IPS-20b (cell line): ENCODE measurements at regions not wholly inside any gene's neighbourhood (a gene's known extent, or its start where the extent isn't known, plus 50 kb on each side); places are given as distances from the start of the nearest gene placed in this dataset.
A peak's percentile ranks its signal among the peaks of the same experiment; 100 is the strongest.
"Not testable (repeated sequence)": the region's sequence is repeated elsewhere in the genome, so short reads cannot be mapped to it uniquely, and the experiment has no call there.

Experiments used
- H3K27ac ChIP-seq: one replicate; pipeline ENCODE4 v1.5.1; 2013; ENCODE audit warnings: low read length
- H3K27me3 ChIP-seq: 2 replicates; pipeline ENCODE4 v1.6.1; 2013; ENCODE audit warnings: mild to moderate bottlenecking, low read length, inconsistent platforms; ENCODE audit not compliant: insufficient read depth
- H3K36me3 ChIP-seq: 2 replicates; pipeline ENCODE4 v1.6.1; 2013; ENCODE audit warnings: low read depth, mild to moderate bottlenecking, inconsistent platforms, low read length, moderate library complexity; ENCODE audit not compliant: insufficient read depth
- H3K4me1 ChIP-seq: 2 replicates; pipeline ENCODE4 v1.6.1; 2013; ENCODE audit warnings: mild to moderate bottlenecking, control low read depth, inconsistent platforms, low read length, moderate library complexity; ENCODE audit not compliant: insufficient read depth
- H3K4me3 ChIP-seq: 2 replicates; pipeline ENCODE4 v1.5.1; 2013; ENCODE audit warnings: mild to moderate bottlenecking, low read length, inconsistent platforms
- H3K9ac ChIP-seq: 2 replicates; pipeline ENCODE4 v1.6.1; 2013; ENCODE audit warnings: low read depth, mild to moderate bottlenecking, inconsistent platforms, low read length, moderate library complexity
- H3K9me3 ChIP-seq: 2 replicates; pipeline ENCODE4 v1.6.1; 2013; ENCODE audit warnings: mild to moderate bottlenecking, low read depth, low read length, inconsistent platforms; ENCODE audit not compliant: insufficient read depth

GRCh38 chr6:15023018-15023417 lies 222.9 kb upstream of the JARID2 start:
- not testable (repeated sequence) for H3K27me3 ChIP-seq, H3K36me3 ChIP-seq, H3K9ac ChIP-seq, H3K27ac ChIP-seq, H3K4me1 ChIP-seq, H3K4me3 ChIP-seq, H3K9me3 ChIP-seq

- Histone ChIP-seq H3K27ac (no peak overlapping the region), H3K4me1 (peaks cover 9% of the 10 kb centered on the region; the same call in 1 of the 2 replicates), H3K27me3 (no peaks in the 10 kb centered on the region), H3K4me3 (no peak overlapping the region), H3K9ac (no peak overlapping the region), H3K36me3 (no peaks in the 10 kb centered on the region), H3K9me3 (no peaks in the 10 kb centered on the region)
Observed at GRCh38 chr6:15023448-15023847, 222.4 kb upstream of the JARID2 start.

- no peaks in the 10 kb centered on the region for H3K27me3 ChIP-seq
- H3K36me3 ChIP-seq = no peaks in the 10 kb centered on the region
- peaks cover 6% of the 10 kb centered on the region; the same call in 1 of the 2 replicates for H3K4me1 ChIP-seq
- no peak overlapping the region for H3K27ac ChIP-seq
- H3K9me3 ChIP-seq = no peaks in the 10 kb centered on the region
- H3K9ac ChIP-seq = no peak overlapping the region
- no peak overlapping the region for H3K4me3 ChIP-seq
Observed at GRCh38 chr6:15025446-15025845, 220.4 kb upstream of the JARID2 start.

- Histone ChIP-seq H3K9ac (no peak overlapping the region), H3K9me3 (no peaks in the 10 kb centered on the region), H3K36me3 (no peaks in the 10 kb centered on the region), H3K4me3 (no peak overlapping the region), H3K27ac (no peak overlapping the region), H3K27me3 (no peaks in the 10 kb centered on the region), H3K4me1 (no peaks in the 10 kb centered on the region; the same call in 1 of the 2 replicates)
Observed at GRCh38 chr6:15026832-15027231, 219.0 kb upstream of the JARID2 start.

GRCh38 chr6:15027472-15027871 lies 218.4 kb upstream of the JARID2 start:
- Histone ChIP-seq H3K27ac (no peak overlapping the region), H3K36me3 (no peaks in the 10 kb centered on the region), H3K4me3 (no peak overlapping the region), H3K27me3 (no peaks in the 10 kb centered on the region), H3K9me3 (no peaks in the 10 kb centered on the region), H3K9ac (no peak overlapping the region), H3K4me1 (peaks cover 2% of the 10 kb centered on the region; the same call in 1 of the 2 replicates)

- Histone ChIP-seq H3K9me3 (no peaks in the 10 kb centered on the region), H3K27ac (no peak overlapping the region), H3K9ac (no peak overlapping the region), H3K4me1 (peaks cover 11% of the 10 kb centered on the region; the same call in 1 of the 2 replicates), H3K36me3 (no peaks in the 10 kb centered on the region), H3K4me3 (no peak overlapping the region), H3K27me3 (no peaks in the 10 kb centered on the region)
Observed at GRCh38 chr6:15032015-15032414, 213.9 kb upstream of the JARID2 start.

GRCh38 chr6:15033850-15034203 lies 212.0 kb upstream of the JARID2 start:
- no peaks in the 10 kb centered on the region for H3K9me3 ChIP-seq
- no peaks in the 10 kb centered on the region for H3K36me3 ChIP-seq
- no peak overlapping the region for H3K4me3 ChIP-seq
- H3K9ac ChIP-seq = no peak overlapping the region
- H3K27ac ChIP-seq = no peak overlapping the region
- H3K4me1 ChIP-seq = peaks cover 16% of the 10 kb centered on the region; the same call in 1 of the 2 replicates
- H3K27me3 ChIP-seq = no peaks in the 10 kb centered on the region

- H3K9me3 ChIP-seq = no peaks in the 10 kb centered on the region
- no peaks in the 10 kb centered on the region for H3K27me3 ChIP-seq
- H3K36me3 ChIP-seq = no peaks in the 10 kb centered on the region
- peak overlapping the region; percentile 49 for H3K27ac ChIP-seq
- H3K4me1 ChIP-seq = peaks cover 22% of the 10 kb centered on the region; the same call in 1 of the 2 replicates
- H3K4me3 ChIP-seq = no peak overlapping the region
- peak overlapping the region; percentile 47; the same call in 1 of the 2 replicates for H3K9ac ChIP-seq
Observed at GRCh38 chr6:15036690-15037245, 209.1 kb upstream of the JARID2 start.

- Histone ChIP-seq H3K27me3 (no peaks in the 10 kb centered on the region), H3K9ac (peak overlapping the region; percentile 47; the same call in 1 of the 2 replicates), H3K4me1 (peaks cover 22% of the 10 kb centered on the region; the same call in 1 of the 2 replicates), H3K4me3 (no peak overlapping the region), H3K36me3 (no peaks in the 10 kb centered on the region), H3K27ac (peak overlapping the region; percentile 59), H3K9me3 (no peaks in the 10 kb centered on the region)
Observed at GRCh38 chr6:15037253-15037652, 208.6 kb upstream of the JARID2 start.

GRCh38 chr6:15038013-15038791 lies 207.7 kb upstream of the JARID2 start:
- Histone ChIP-seq H3K36me3 (no peaks in the 10 kb centered on the region), H3K4me1 (peaks cover 16% of the 10 kb centered on the region; the same call in 1 of the 2 replicates), H3K9me3 (no peaks in the 10 kb centered on the region), H3K27me3 (no peaks in the 10 kb centered on the region), H3K9ac (peak overlapping the region; percentile 46), H3K27ac (peak overlapping the region; percentile 35), H3K4me3 (no peak overlapping the region)

- H3K9ac ChIP-seq = peak overlapping the region; percentile 46; the same call in 1 of the 2 replicates
- H3K9me3 ChIP-seq = no peaks in the 10 kb centered on the region
Observed at GRCh38 chr6:15039136-15039535, 206.7 kb upstream of the JARID2 start.

GRCh38 chr6:15042938-15043337 lies 202.9 kb upstream of the JARID2 start:
- peaks cover 16% of the 10 kb centered on the region for H3K4me1 ChIP-seq
- H3K9ac ChIP-seq = no peak overlapping the region
- no peak overlapping the region for H3K4me3 ChIP-seq
- no peak overlapping the region for H3K27ac ChIP-seq
- no peaks in the 10 kb centered on the region for H3K27me3 ChIP-seq
- H3K36me3 ChIP-seq = no peaks in the 10 kb centered on the region
- no peaks in the 10 kb centered on the region for H3K9me3 ChIP-seq

More at GRCh38 chr6:15039136-15039535, 206.7 kb upstream of the JARID2 start:
- Histone ChIP-seq H3K36me3 (no peaks in the 10 kb centered on the region), H3K4me3 (no peak overlapping the region), H3K27me3 (no peaks in the 10 kb centered on the region), H3K27ac (peak overlapping the region; percentile 35), H3K4me1 (peaks cover 18% of the 10 kb centered on the region)
